AG09309 (cell line): ENCODE measurements at regions not wholly inside any gene's neighbourhood (a gene's known extent, or its start where the extent isn't known, plus 50 kb on each side); places are given as distances from the start of the nearest gene placed in this dataset.

ENCODE experiments used
- DNase-seq: peaks from one replicate; pipeline ENCODE4 v3.0.0-alpha.2; 2010; ENCODE audit warnings: low read depth
- H3K4me3 ChIP-seq: 2 replicates; pipeline ENCODE4 v1.5.1; 2011; ENCODE audit warnings: mild to moderate bottlenecking, low read depth, low read length, moderate library complexity; ENCODE audit not compliant: control insufficient read depth
- CTCF ChIP-seq: IDR thresholded peaks from 2 replicates; pipeline ENCODE4 v1.5.1; 2011; ENCODE audit warnings: mild to moderate bottlenecking, low read depth, low read length, inconsistent platforms; ENCODE audit not compliant: insufficient read depth, control insufficient read depth; ENCODE audit errors: missing control alignments

DNA sequence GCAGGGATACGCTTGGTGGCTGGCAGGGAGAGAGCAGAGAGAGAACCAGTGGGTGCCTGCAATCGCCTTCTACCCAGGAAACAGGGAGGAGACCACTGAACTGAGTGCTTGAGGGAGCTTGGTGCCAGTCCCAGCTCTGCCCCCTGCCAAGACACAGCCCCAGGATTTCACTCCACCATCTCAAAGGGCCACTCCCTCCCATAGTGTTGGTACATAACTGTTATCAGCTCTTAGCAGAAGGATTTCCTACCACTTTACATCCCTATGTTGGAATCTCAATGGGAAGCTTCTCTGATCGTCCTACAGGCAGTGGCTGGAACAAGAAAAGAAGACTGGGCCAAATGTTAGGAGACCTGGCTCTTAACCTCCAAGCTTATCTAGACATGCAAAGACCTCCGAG lies 157.4 kb upstream of the FOXN3 start:
- no peak for DNase-seq
- TF ChIP-seq CTCF: no peak
- H3K4me3 ChIP-seq: no peak overlapping the region

- no peak overlapping the region for H3K4me3 ChIP-seq
- no peak for TF ChIP-seq CTCF
- DNase-seq: no peak
Observed at GRCh38 chr14:89573399-89573657, 156.3 kb upstream of the FOXN3 start.

GRCh38 chr14:89572596-89573398 lies 155.8 kb upstream of the FOXN3 start:
- no peak overlapping the region for H3K4me3 ChIP-seq
- DNase-seq: no peak
- TF ChIP-seq CTCF: no peak

GRCh38 chr14:89571491-89571890 lies 154.5 kb upstream of the FOXN3 start:
- H3K4me3 ChIP-seq: no peak overlapping the region
- no peak for DNase-seq
- TF ChIP-seq CTCF: no peak

DNA sequence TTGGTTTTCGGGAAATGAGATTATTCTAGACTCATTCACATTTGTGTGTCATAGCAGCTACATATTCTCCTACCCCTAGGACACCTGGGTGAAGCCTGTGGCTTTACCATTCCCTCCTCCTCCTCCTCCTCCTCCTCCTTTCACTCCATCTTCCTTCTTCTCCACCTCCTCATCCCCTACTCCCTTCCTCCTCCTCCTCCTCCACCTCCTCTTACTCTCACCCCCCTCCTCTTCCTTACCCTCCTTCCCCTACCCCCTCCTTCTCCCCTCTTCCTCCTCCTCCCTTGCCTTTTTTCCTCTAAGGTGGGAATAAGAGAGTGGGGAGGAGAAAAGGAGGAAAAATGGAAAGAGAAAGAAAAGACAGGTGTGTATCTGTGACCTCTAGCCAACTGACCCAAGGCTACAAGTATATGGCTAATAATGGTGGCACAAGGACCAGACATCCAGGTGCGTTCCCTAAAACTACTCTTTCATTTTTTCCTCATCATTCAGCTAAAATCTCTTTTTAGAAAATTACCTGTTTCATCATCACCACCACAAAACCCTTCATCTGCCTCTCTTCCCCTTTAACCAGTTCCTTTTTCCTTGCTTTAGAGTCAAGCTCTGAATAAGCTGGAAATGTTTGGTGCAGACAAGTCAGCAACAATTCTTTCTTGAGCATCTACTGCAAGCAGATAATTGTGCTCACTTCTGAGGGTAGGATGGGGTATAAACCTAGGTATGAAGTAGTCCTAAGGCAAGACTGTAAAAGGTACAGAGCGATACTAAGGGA lies 149.8 kb upstream of the FOXN3 start:
- H3K4me3 ChIP-seq: no peak overlapping the region
- no peak for DNase-seq
- no peak for TF ChIP-seq CTCF

- TF ChIP-seq CTCF: no peak
- H3K4me3 ChIP-seq: no peak overlapping the region
- DNase-seq: no peak
Observed at GRCh38 chr14:89566180-89566579, 149.1 kb upstream of the FOXN3 start.

- no peak for TF ChIP-seq CTCF
- no peak overlapping the region for H3K4me3 ChIP-seq
- DNase-seq: no peak
Observed at GRCh38 chr14:89565607-89566006, 148.6 kb upstream of the FOXN3 start.
